Fibroblast of the aortic adventitia (primary cell): ENCODE measurements at regions not wholly inside any gene's neighbourhood (a gene's known extent, or its start where the extent isn't known, plus 50 kb on each side); places are given as distances from the start of the nearest gene placed in this dataset.

Experiments used
- DNase-seq: peaks from one replicate; pipeline ENCODE4 v3.0.0-alpha.2; 2010; ENCODE audit warnings: low read depth
- H3K4me3 ChIP-seq: 2 replicates; pipeline ENCODE4 v1.5.1; 2011; ENCODE audit warnings: low read depth, mild to moderate bottlenecking, control low read depth, low read length, moderate library complexity
- CTCF ChIP-seq: IDR thresholded peaks from 2 replicates; pipeline ENCODE4 v1.5.1; 2011; ENCODE audit warnings: mild to moderate bottlenecking, low read length, control low read depth, inconsistent platforms; ENCODE audit not compliant: insufficient read depth

DNA sequence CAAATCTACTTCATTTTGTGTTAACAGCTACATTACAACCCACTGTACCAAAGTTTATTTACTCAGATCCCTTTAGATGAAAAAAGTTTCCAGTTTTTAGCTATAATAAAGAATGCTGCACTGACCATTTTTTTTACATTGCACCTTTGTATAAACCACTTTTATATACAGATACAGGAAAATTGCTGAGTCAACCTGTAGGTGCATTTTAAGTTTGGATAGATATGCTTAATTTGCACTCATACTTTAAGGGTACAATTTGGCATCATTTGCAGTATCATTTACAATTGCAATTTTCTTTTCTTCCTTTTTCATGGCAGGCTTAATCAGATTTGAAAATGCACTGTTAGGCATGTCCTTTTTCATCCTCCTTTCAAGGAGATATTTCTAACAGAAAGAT, 257.8 kb upstream of the LMO3 start:
- no peak for DNase-seq
- no peak overlapping the region for H3K4me3 ChIP-seq
- no peak for TF ChIP-seq CTCF

- H3K4me3 ChIP-seq, result no peak overlapping the region
- TF ChIP-seq CTCF, result no peak
- DNase-seq, result no peak
Measured at GRCh38 chr12:16857456-16857923, 251.5 kb upstream of the LMO3 start.

DNA sequence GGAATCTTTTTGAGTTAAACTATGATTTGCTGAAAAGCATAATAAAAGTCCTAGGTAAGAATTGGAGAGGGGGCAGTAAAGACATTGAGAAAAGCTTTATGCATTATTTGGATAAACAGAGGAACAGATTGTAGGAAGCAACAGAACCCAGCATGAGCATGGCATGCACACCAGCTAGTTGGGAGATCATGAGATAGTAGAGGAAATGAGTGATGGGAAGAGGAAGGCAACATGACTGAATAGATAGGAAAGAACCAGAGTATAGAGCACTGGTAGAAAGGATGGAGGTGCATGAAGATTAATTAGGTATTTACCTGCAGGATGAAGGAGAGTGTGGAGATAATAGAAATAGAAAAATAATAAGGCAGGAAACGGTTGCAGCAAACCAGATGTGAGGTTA, 248.5 kb upstream of the LMO3 start:
- no peak for TF ChIP-seq CTCF
- H3K4me3 ChIP-seq, result no peak overlapping the region
- DNase-seq, result no peak

- H3K4me3 ChIP-seq, result no peak overlapping the region
- TF ChIP-seq CTCF, result no peak
- no peak for DNase-seq
Measured at GRCh38 chr12:16849473-16849872, 243.5 kb upstream of the LMO3 start.

DNA sequence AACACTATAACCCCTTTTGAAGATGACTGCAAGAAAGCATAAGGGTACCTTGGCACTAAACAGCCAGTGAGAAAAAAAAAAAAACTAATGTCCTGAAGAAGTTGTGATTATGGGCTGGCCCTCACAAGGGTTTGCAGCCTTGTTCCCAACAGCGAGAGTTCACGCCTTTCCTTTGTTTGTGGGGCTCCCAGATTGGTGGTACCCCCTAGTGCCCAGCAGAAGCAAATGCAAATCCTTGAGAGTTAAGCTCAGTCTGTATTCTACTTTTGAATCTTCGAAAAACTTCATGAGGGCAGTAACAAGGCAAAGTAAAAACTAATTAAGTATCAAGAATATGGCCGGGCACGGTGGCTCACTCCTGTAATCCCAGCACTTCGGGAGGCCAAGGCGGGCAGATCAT, 238.9 kb upstream of the LMO3 start:
- H3K4me3 ChIP-seq, result no peak overlapping the region
- DNase-seq, result no peak
- no peak for TF ChIP-seq CTCF

DNA sequence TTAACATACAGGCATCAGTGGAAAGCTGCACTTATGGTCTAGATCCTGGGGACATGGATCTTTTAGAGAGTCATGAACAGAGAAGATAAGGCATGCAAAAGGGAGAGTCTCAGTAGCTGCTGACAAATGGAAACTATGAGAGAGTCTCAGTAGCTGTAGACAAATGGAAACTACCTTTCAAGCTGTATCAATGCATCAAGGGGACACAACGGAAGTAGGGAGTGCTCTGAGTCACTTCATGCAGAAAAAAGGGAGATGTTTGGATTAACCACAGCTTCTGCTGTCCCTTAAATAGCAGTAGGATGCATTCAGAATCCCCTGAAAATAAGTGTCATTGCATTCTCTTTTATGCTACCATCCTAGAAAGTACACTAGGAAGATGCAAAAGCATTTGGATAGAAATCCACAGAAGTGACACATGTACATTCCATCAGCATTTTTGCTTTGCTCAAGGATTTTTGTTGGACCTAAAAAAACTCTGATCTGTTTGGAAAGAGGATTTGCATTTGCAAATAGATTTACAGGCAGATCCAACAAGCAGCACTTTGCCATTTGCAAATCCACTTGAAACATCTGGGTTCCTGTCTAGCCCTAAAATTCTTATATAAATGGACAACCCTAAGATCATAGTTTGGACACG, 227.5 kb upstream of the LMO3 start:
- DNase-seq, result no peak
- no peak overlapping the region for H3K4me3 ChIP-seq
- no peak for TF ChIP-seq CTCF

DNA sequence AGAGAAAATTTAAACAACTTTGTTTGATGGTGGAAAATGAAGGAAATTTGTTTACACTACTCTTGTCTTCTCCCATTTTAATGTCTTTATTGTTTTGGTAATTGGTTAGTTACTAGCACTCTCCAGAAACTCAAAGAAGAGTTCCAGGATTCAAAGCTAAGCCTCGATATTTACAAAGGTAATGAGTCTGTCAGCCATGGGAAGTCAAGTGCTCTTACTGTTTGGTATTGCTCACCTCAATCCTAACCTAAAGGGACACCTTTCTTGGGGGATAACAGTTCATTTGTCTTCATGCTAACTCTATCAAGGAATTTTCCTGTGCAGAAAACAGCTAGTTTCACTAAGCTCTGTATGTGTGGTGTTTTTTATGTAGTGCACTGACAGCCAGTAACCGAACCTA, 222.9 kb upstream of the LMO3 start:
- no peak overlapping the region for H3K4me3 ChIP-seq
- DNase-seq, result no peak
- TF ChIP-seq CTCF, result no peak
